Superior temporal gyrus (tissue), 1 donor: ENCODE measurements at regions not wholly inside any gene's neighbourhood (a gene's known extent, or its start where the extent isn't known, plus 50 kb on each side); places are given as distances from the start of the nearest gene placed in this dataset.
A peak's percentile ranks its signal among the peaks of the same experiment; 100 is the strongest.
"Not testable (repeated sequence)": the region's sequence is repeated elsewhere in the genome, so short reads cannot be mapped to it uniquely, and the experiment has no call there.

Experiments used
- DNase-seq: peaks from one replicate; pipeline ENCODE4 v3.0.0-alpha.2; 2016; ENCODE audit errors: extremely low spot score

DNA sequence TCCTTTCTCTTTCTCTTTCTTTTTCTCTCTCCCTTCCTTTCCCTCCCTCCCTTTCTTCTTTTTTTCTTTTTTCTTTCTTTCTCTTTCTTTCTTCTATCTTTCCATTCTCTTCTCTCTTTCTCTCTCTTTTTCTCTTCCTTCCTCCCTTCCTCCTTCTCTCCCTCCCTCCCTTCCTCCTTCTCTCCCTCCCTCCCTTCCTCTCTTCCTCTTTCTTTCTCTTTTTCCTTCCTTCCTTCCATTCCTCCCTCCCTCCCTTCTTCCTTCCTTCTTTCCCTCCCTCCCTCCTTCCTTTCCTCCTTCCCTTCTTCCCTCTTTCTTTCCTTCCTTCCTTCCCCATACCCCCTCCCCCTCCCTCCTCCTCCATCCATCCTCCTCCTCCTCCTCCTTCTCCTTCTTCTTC, 243.3 kb upstream of the CTNND2 start:
- DNase-seq = no peak

DNA sequence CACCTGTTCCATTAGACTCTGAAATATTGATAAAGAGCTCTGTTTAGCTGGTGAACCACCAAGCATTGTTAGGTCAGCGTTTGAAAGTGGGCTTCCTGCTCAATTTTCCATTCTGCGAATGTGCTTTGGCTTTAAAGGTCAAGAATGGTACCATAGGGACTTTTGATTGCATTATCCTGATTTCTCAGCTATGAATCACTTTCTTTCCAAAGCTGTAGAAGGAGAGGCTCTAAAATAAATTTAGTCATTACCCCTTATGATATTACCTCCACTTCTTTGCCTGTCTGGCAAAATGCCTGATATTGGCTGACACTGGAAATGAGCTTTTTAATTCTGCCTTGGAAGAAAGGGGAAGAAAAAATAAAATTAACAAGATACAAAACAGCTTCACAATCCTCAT, 237.2 kb upstream of the CTNND2 start:
- no peak for DNase-seq

DNA sequence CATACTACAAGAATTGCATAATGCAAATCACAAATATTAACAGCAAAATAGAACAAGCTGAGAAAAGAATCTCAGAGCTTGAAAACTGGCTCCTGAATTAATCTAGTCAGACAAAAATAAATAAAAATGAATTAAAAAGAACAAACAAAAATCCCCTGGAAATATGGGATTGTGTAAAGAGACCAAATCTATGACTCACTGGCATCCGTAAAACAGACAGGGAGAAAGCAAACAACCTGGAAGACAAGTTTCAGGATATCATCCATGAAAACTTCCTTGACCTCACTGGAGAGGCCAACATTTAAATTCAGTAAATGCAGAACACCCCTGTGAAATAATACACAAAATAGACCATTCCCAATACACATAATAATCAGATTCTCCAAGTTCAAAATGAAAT, 229.3 kb upstream of the CTNND2 start:
- no peak for DNase-seq

GRCh38 chr5:12131020-12131419, 226.8 kb upstream of the CTNND2 start:
- DNase-seq = not testable (repeated sequence)

GRCh38 chr5:12125895-12126294, 221.6 kb upstream of the CTNND2 start:
- no peak for DNase-seq

GRCh38 chr5:12119657-12120056, 215.4 kb upstream of the CTNND2 start:
- no peak for DNase-seq

- DNase-seq = no peak
Measured at GRCh38 chr5:12114075-12114474, 209.8 kb upstream of the CTNND2 start.

- DNase-seq = no peak
Measured at GRCh38 chr5:12113062-12113461, 208.8 kb upstream of the CTNND2 start.

GRCh38 chr5:12111261-12111660, 207.0 kb upstream of the CTNND2 start:
- DNase-seq = no peak

DNA sequence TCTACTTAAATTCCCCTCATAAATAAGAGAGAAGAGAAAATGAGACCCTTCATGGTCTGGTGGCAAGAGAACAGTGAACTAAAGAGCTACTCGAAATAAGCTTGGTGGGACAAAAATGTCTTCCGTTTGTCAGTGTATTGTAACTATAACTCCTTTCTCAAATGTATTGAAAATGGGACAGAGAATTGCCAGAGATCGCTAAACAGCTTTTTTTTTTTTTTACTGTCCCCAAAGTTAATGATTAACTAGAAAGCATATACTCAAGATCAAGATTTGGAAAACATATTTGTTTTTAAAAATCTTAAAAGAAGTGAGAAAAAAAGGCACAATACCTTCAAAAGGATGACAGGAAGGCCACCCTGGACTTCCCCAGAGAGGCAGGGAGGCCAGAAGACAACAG, 206.4 kb upstream of the CTNND2 start:
- DNase-seq = no peak

DNA sequence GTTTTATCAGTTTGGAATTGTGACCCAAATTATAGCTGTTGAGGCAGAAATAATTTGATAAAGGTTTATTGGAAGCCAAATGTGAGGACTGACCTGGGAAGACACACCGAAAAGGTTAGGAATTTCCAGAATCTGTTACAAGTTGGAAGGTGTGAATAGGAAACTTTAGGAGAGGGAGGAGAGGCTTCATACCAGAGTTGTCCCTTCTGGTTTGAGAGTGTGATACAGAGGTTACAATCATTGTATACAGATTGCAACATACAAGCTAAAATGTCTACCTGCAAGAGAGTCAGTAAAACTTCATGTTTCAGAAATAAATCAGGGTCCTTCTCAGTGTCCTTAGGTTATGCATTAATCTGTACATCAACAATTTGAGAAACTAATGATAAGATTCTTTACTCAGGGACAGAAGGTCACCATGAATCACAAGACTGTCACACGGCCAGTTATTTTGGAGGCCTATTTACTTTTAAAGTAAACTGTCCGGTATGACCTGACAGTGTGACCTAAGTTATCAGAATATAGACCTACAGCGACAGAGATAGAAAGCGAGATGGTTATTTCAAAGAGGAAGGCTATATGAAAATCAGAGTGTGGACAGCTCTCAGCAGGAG, 204.9 kb upstream of the CTNND2 start:
- DNase-seq = no peak

DNA sequence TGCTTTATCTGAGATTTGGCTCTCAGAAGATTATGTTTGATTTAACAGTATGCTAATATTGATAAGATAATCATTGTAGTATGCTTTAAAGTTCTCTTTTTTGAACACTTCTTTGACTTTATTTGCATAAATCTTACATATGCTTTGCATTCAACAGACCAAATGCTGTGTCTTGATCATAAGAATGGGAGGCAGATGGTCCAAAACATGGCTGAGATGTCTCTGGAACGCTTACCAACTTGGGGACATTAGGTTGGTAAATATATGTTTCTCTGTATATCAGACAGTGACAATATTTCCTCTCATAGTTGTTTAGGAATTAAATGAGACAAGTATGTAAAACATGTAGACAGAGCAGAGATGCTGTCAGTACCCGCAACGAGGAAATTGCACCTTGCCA, 197.9 kb upstream of the CTNND2 start:
- no peak for DNase-seq

DNA sequence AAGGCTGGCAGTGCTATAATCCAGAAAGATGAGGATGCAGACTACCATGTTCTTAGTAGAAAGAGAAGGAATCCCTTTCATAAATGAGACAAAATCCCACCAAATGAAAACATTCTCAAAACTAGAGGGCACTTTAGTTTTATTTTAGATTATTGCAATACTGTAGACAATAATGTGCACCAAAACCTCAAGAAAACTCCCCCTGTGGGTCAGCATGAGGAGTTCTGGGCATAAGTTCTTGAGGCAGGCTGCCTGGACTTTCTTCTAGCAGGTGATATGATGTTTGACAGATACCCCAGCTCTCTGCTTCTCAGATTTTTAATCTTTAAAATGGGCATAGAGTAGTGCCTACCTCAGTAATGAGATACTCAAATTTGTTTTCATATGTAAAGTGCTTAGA, 196.3 kb upstream of the CTNND2 start:
- DNase-seq = no peak

DNA sequence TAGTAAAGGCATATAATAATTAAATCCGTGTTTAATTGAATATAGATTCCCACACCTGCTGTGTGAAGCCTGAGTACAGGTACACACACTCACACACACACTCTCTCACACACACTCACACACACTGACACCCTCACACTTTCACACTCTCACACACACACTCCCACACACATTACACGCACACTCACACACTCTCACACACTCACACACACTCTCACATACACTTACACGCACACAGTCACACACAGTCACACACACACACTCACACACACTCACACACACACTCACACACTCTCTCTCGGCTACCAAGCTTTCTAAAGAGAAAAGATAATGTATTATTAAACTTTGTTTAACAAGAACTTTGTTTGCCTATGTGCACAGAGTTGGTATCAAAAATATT, 195.1 kb upstream of the CTNND2 start:
- no peak for DNase-seq

- peak; percentile 31 for DNase-seq
Measured at GRCh38 chr5:12095808-12096281, 191.6 kb upstream of the CTNND2 start.

GRCh38 chr5:12093586-12093985, 189.3 kb upstream of the CTNND2 start:
- no peak for DNase-seq

DNA sequence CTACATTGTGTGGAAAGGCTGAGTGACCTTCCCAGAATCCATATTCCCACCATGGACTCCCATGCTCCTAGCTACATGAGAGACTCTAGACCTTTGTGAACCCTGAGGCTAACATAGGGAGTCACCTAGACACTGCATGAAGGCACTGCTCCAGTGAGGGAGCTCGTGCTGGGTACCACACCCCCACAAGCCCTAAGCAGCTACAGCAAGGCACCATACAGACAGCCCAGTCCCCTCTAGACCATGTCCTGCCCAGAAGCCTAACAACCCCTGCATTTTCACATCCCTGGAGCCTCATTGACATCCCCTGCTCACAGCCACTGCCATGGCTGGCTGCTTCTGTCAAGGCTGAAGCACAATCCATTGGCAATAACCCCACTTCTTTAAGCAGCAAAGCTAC, 176.5 kb upstream of the CTNND2 start:
- DNase-seq = no peak

- not testable (repeated sequence) for DNase-seq
Measured at GRCh38 chr5:12078286-12078685, 174.0 kb upstream of the CTNND2 start.

GRCh38 chr5:12073426-12073825, 169.2 kb upstream of the CTNND2 start:
- no peak for DNase-seq

DNA sequence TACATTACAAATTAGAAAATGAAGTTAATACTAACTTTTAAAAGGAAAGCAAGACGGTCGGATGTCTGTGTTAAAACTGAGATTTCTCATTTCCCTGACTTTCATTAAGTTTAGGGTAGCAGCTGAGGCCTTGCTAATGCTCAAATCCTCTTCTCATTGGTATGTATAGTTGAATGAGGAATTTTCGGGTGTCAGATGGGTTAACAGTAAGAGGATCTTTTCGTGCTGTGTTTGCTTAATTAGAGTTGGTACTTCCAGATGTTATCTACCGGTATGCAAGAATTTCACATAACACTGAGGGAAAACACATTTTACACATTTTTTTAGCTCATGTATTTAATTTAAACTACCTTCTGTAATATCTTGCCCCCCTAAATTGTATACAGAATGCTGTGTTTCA, 168.2 kb upstream of the CTNND2 start:
- DNase-seq = no peak

- DNase-seq = no peak
Measured at GRCh38 chr5:12071455-12071854, 167.2 kb upstream of the CTNND2 start.

DNA sequence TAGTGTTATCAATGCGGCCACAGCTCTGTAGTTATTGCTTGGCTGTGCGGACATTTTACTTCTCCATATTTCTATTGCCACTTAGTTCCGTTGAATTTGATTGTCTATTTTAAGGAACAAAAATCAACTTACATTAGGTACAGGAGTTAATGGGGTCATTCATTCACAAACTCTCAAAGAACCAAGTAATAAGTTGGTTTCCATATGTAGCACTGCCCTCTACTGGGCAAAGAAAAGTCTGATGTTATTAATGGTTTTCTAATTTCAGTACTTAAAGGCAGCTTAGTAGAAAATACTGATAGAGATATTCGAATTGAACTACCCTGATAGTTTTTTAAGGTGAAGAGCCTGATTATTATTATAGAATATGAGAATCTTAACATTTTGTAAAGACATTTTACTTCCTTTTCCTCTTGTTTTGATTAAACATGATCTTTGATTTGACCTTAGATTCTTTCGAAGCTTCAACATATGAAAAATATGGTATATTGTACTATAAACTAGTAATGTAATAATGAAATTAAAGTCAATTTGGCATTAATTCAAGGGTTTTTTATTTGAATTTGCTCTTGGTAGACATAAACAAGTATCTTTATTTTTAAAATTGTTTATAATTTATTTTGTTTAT, 119.5 kb upstream of the CTNND2 start:
- DNase-seq = peak; percentile 88

DNA sequence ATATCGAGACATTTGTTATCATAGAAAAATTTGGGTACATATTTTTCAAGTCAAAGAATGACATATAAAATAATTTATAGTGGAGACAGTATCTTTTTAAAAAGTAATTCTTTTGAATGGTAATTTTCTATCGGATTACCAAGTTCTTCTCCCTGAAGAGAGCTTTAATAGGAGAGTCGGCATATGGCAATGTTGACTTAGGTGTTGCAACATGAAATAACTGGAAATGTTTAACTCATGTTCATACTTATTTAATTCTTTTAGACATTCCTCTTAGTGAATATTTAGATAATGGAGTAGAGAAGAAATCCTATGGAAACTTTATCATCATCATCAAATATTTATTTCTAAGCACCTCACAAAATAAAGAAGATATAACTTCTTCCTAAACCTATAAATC, 118.2 kb upstream of the CTNND2 start:
- DNase-seq = no peak

GRCh38 chr5:12019306-12019705, 115.1 kb upstream of the CTNND2 start:
- no peak for DNase-seq
